ENCODE measurements at regions not wholly inside any gene's neighbourhood (a gene's known extent, or its start where the extent isn't known, plus 50 kb on each side); places are given as distances from the start of the nearest gene placed in this dataset.

- in situ Hi-C loops (cut with MboI; ENCODE audit: low sequenced_read_pairs in 4 of 4) = loop anchor here in 1 of 4 donors (25.0 kb wide), 1 partner anchor 480 kb away; the partner anchor contains the start of gene CCDC73
- Histone ChIP-seq H3K27ac (no peak overlapping the region), H3K27me3 (no peaks in the 10 kb centered on the region), H3K9me3 (no peaks in the 10 kb centered on the region), H3K36me3 (no peaks in the 10 kb centered on the region), H3K4me1 (no peaks in the 10 kb centered on the region), H3K4me3 (no peak overlapping the region)
- ATAC-seq (no peak), DNase-seq (no peak)
- intact Hi-C loops (cut with DNase I; ENCODE audit: low total_unique reads) = no loop called here
- TF ChIP-seq POLR2A (IDR thresholded peaks at IDR 0.05) (no peak), CTCF (IDR thresholded peaks at IDR 0.05 in 4 of 5, conservative IDR thresholded peaks at IDR 0.05 in 1 of 5) (no peak)
Observed at GRCh38 chr11:32307471-32307870, 127.9 kb downstream of the WT1 start.

GRCh38 chr11:32307913-32308312, 127.4 kb downstream of the WT1 start:
- Histone ChIP-seq H3K27me3 (no peaks in the 10 kb centered on the region), H3K4me1 (no peaks in the 10 kb centered on the region), H3K4me3 (no peak overlapping the region), H3K27ac (no peak overlapping the region), H3K36me3 (no peaks in the 10 kb centered on the region), H3K9me3 (no peaks in the 10 kb centered on the region)
- DNase-seq = no peak
- intact Hi-C loops (cut with DNase I; ENCODE audit: low total_unique reads) = no loop called here
- in situ Hi-C loops (cut with MboI; ENCODE audit: low sequenced_read_pairs in 4 of 4) = loop anchor here in 1 of 4 donors (25.0 kb wide), 1 partner anchor 479 kb away; the partner anchor contains the start of gene CCDC73
- no peak for ATAC-seq
- no peak for TF ChIP-seq POLR2A (IDR thresholded peaks at IDR 0.05)
- TF ChIP-seq CTCF (IDR thresholded peaks at IDR 0.05 in 4 of 5, conservative IDR thresholded peaks at IDR 0.05 in 1 of 5) = no peak

GRCh38 chr11:32309530-32310213, 125.7 kb downstream of the WT1 start:
- Histone ChIP-seq H3K36me3 (no peaks in the 10 kb centered on the region), H3K4me3 (no peak overlapping the region), H3K27me3 (no peaks in the 10 kb centered on the region), H3K4me1 (no peaks in the 10 kb centered on the region), H3K27ac (no peak overlapping the region), H3K9me3 (no peaks in the 10 kb centered on the region)
- TF ChIP-seq CTCF (IDR thresholded peaks at IDR 0.05 in 4 of 5, conservative IDR thresholded peaks at IDR 0.05 in 1 of 5) (no peak), POLR2A (IDR thresholded peaks at IDR 0.05) (no peak)
- intact Hi-C loops (cut with DNase I; ENCODE audit: low total_unique reads) (no loop called here), in situ Hi-C loops (cut with MboI; ENCODE audit: low sequenced_read_pairs in 4 of 4) (loop anchor here in 1 of 4 donors (25.0 kb wide), 1 partner anchor 478 kb away; the partner anchor contains the start of gene CCDC73)
- ATAC-seq (no peak), DNase-seq (no peak)

GRCh38 chr11:32310214-32310601, 125.1 kb downstream of the WT1 start:
- no peak for ATAC-seq
- DNase-seq = no peak
- no peaks in the 10 kb centered on the region for H3K36me3 ChIP-seq
- no peak overlapping the region for H3K4me3 ChIP-seq
- H3K4me1 ChIP-seq = no peaks in the 10 kb centered on the region
- in situ Hi-C loops (cut with MboI; ENCODE audit: low sequenced_read_pairs in 4 of 4) = loop anchor here in 1 of 4 donors (25.0 kb wide), 1 partner anchor 477 kb away; the partner anchor contains the start of gene CCDC73
- H3K27me3 ChIP-seq = no peaks in the 10 kb centered on the region
- no peaks in the 10 kb centered on the region for H3K9me3 ChIP-seq
- TF ChIP-seq POLR2A (IDR thresholded peaks at IDR 0.05) (no peak), CTCF (IDR thresholded peaks at IDR 0.05 in 4 of 5, conservative IDR thresholded peaks at IDR 0.05 in 1 of 5) (no peak)
- intact Hi-C loops (cut with DNase I; ENCODE audit: low total_unique reads) = no loop called here
- H3K27ac ChIP-seq = no peak overlapping the region

All from gastrocnemius medialis (tissue), 4 donors.